Keratinocyte (primary cell): ENCODE measurements at regions not wholly inside any gene's neighbourhood (a gene's known extent, or its start where the extent isn't known, plus 50 kb on each side); places are given as distances from the start of the nearest gene placed in this dataset.

Source experiments
- DNase-seq: peaks from one replicate; pipeline ENCODE4 v3.0.0-alpha.2; 2011; ENCODE audit warnings: low read depth, missing footprints, low spot score
- FAIRE-seq: peaks from 2 replicates; lab custom pipeline; 2011; peaks lifted over from hg19 to GRCh38; lab: Jason Lieb, UNC
- H2AFZ ChIP-seq: 2 replicates; pipeline ENCODE4 v1.6.0; 2012; ENCODE audit warnings: low read length, control low read depth, inconsistent platforms; ENCODE audit not compliant: control insufficient read depth
- H3K27ac ChIP-seq: 2 replicates; pipeline ENCODE4 v1.5.1; 2011; ENCODE audit warnings: low read length; ENCODE audit not compliant: control insufficient read depth, insufficient read depth
- H3K27me3 ChIP-seq: 3 replicates; pipeline ENCODE4 v1.6.0; 2011; ENCODE audit warnings: low read length; ENCODE audit not compliant: control insufficient read depth, insufficient read depth; ENCODE audit errors: extremely low read depth
- H3K36me3 ChIP-seq, 2 experiments: 2 replicates in 1 of 2; 3 replicates in 1 of 2; pipeline ENCODE4 v1.5.1; 2011; ENCODE audit warnings: low read length in 2 of 2, mild to moderate bottlenecking in 1 of 2; ENCODE audit not compliant: control insufficient read depth in 2 of 2, insufficient read depth in 2 of 2; ENCODE audit errors: extremely low read depth in 1 of 2
- H3K4me1 ChIP-seq: 3 replicates; pipeline ENCODE4 v1.5.1; 2011; ENCODE audit warnings: low read length; ENCODE audit not compliant: control insufficient read depth, insufficient read depth; ENCODE audit errors: extremely low read depth
- H3K4me2 ChIP-seq: 3 replicates; pipeline ENCODE4 v1.6.0; 2011; ENCODE audit warnings: low read depth, low read length; ENCODE audit not compliant: control insufficient read depth, insufficient read depth; ENCODE audit errors: extremely low read depth
- H3K4me3 ChIP-seq, 3 experiments: fragments of 200-600 bp in 1 of 3; sonication (generic) in 1 of 3; 2 replicates in 2 of 3; 3 replicates in 1 of 3; pipeline ENCODE4 v1.5.1; 2011 to 2016; ENCODE audit warnings: low read length in 3 of 3, mild to moderate bottlenecking in 3 of 3, control low read depth in 2 of 3, inconsistent platforms in 1 of 3, low read depth in 1 of 3, mixed read lengths in 1 of 3, mixed run types in 1 of 3, moderate library complexity in 1 of 3; ENCODE audit not compliant: control insufficient read depth in 2 of 3, insufficient read depth in 2 of 3; ENCODE audit errors: extremely low read depth in 1 of 3
- H3K79me2 ChIP-seq: 2 replicates; pipeline ENCODE4 v1.6.0; 2012; ENCODE audit warnings: low read length; ENCODE audit not compliant: control insufficient read depth, insufficient read depth
- H3K9ac ChIP-seq: 3 replicates; pipeline ENCODE4 v1.6.0; 2011; ENCODE audit warnings: low read length; ENCODE audit not compliant: control insufficient read depth, insufficient read depth; ENCODE audit errors: extremely low read depth
- H3K9me1 ChIP-seq: 3 replicates; pipeline ENCODE4 v1.6.0; 2011; ENCODE audit warnings: low read length; ENCODE audit not compliant: control insufficient read depth, insufficient read depth; ENCODE audit errors: extremely low read depth
- H3K9me3 ChIP-seq: 2 replicates; pipeline ENCODE4 v1.5.1; 2012; ENCODE audit warnings: low read depth, low read length; ENCODE audit not compliant: control insufficient read depth
- H4K20me1 ChIP-seq: 3 replicates; pipeline ENCODE4 v1.6.0; 2011; ENCODE audit warnings: low read length; ENCODE audit not compliant: control insufficient read depth, insufficient read depth; ENCODE audit errors: extremely low read depth
- CTCF ChIP-seq, 3 experiments: IDR thresholded peaks in 1 of 3; conservative IDR thresholded peaks in 1 of 3; optimal IDR thresholded peaks in 1 of 3; 2 replicates in 2 of 3; 3 replicates in 1 of 3; pipeline versions ENCODE3 to v1.5.1; 2011; ENCODE audit warnings: low read length in 3 of 3, mild to moderate bottlenecking in 3 of 3, moderate library complexity in 2 of 3, control low read depth in 1 of 3, inconsistent platforms in 1 of 3; ENCODE audit not compliant: insufficient read depth in 2 of 3; ENCODE audit errors: extremely low read depth in 1 of 3
- EZH2 ChIP-seq: IDR thresholded peaks from one replicate; pipeline ENCODE4 v1.6.1; 2012; ENCODE audit warnings: inconsistent platforms, mild to moderate bottlenecking, low read length, moderate library complexity
- dilution Hi-C: fragments of 300-500 bp; cut with MboI; formaldehyde crosslinking; loops from one replicate; pipeline ENCODE4 v1.7.0; 2020; ENCODE audit warnings: low sequenced_read_pairs; ENCODE audit not compliant: extremely low pct_ligation_motif_present

GRCh38 chr9:110081395-110081794 lies 126.6 kb downstream of the C9orf152 start:
- Histone ChIP-seq H3K4me1 (peaks cover 22% of the 10 kb centered on the region), H2AFZ (no peak overlapping the region), H3K9me1 (peaks cover 6% of the 10 kb centered on the region), H3K36me3 (peaks cover 0 to 10% of the 10 kb centered on the region in 2 experiments), H3K79me2 (peaks cover 97% of the 10 kb centered on the region), H3K4me3 (no peak overlapping the region), H3K27me3 (no peaks in the 10 kb centered on the region), H3K9ac (no peak overlapping the region), H4K20me1 (peaks cover 31% of the 10 kb centered on the region), H3K4me2 (no peak overlapping the region), H3K27ac (no peak overlapping the region), H3K9me3 (no peaks in the 10 kb centered on the region)
- FAIRE-seq = no peak
- DNase-seq = no peak
- TF ChIP-seq EZH2 (no peak), CTCF (optimal IDR thresholded peaks at IDR 0.05 in 1 of 3, IDR thresholded peaks at IDR 0.05 in 1 of 3, conservative IDR thresholded peaks at IDR 0.05 in 1 of 3; ENCODE audit: extremely low read depth in 1 of 3, insufficient read depth in 2 of 3, low read length in 3 of 3) (no peak)
- dilution Hi-C loops = no loop called here

GRCh38 chr9:110083866-110084265 lies 124.1 kb downstream of the C9orf152 start:
- TF ChIP-seq CTCF (optimal IDR thresholded peaks at IDR 0.05 in 1 of 3, IDR thresholded peaks at IDR 0.05 in 1 of 3, conservative IDR thresholded peaks at IDR 0.05 in 1 of 3; ENCODE audit: extremely low read depth in 1 of 3, insufficient read depth in 2 of 3, low read length in 3 of 3) (no peak), EZH2 (no peak)
- H3K36me3 ChIP-seq = peaks cover 3 to 4% of the 10 kb centered on the region in 2 experiments
- H3K4me3 ChIP-seq = no peak overlapping the region
- H3K9me1 ChIP-seq = no peaks in the 10 kb centered on the region
- no peaks in the 10 kb centered on the region for H3K27me3 ChIP-seq
- H2AFZ ChIP-seq = no peak overlapping the region
- peaks cover 97% of the 10 kb centered on the region for H3K79me2 ChIP-seq
- no peak overlapping the region for H3K27ac ChIP-seq
- peak overlapping the region; percentile 23 for H3K4me2 ChIP-seq
- H4K20me1 ChIP-seq = peaks cover 27% of the 10 kb centered on the region
- H3K4me1 ChIP-seq = peaks cover 13% of the 10 kb centered on the region
- peak; percentile 74 for FAIRE-seq
- dilution Hi-C loops = no loop called here
- H3K9me3 ChIP-seq = no peaks in the 10 kb centered on the region
- no peak overlapping the region for H3K9ac ChIP-seq
- no peak for DNase-seq
